K562 (cell line): ENCODE measurements at regions not wholly inside any gene's neighbourhood (a gene's known extent, or its start where the extent isn't known, plus 50 kb on each side); places are given as distances from the start of the nearest gene placed in this dataset.

Source experiments
- ASH1L ChIP-seq: fragments of 450-650 bp; IDR thresholded peaks from 2 replicates; pipeline ENCODE4 v1.6.1; 2018; ENCODE audit warnings: borderline replicate concordance, mild to moderate bottlenecking, low read depth; ENCODE audit not compliant: partially characterized antibody
- FOS ChIP-seq: IDR thresholded peaks from 3 replicates; pipeline ENCODE4 v1.6.1; 2011; ENCODE audit not compliant: insufficient read length; ENCODE audit errors: extremely low read depth
- NR3C1 ChIP-seq: sonication (generic); formaldehyde crosslinking; IDR thresholded peaks from 2 replicates; pipeline ENCODE4 v1.8.1; 2022; ENCODE audit warnings: missing genetic modification reagents
- POLR2AphosphoS2 ChIP-seq: IDR thresholded peaks from 2 replicates; pipeline ENCODE4 v1.6.1; 2012; ENCODE audit warnings: low read length, improper control_type of control experiment
- SMAD4 ChIP-seq: fragments of 250-450 bp; sonication (Bioruptor Pico); conservative IDR thresholded peaks from 2 replicates; pipeline ENCODE4 v1.8.0; 2021; ENCODE audit warnings: inconsistent platforms, mild to moderate bottlenecking, moderate library complexity
- YY1 ChIP-seq, 3 experiments: IDR thresholded peaks; 2 replicates each; pipeline ENCODE4 v1.6.1; 2011; ENCODE audit warnings: low read length in 2 of 3, mild to moderate bottlenecking in 2 of 3, moderate library complexity in 2 of 3, borderline replicate concordance in 1 of 3, control low read depth in 1 of 3, low read depth in 1 of 3; ENCODE audit not compliant: insufficient read depth in 3 of 3, insufficient replicate concordance in 2 of 3, control insufficient read depth in 1 of 3, insufficient read length in 1 of 3; ENCODE audit errors: extremely low read depth in 1 of 3
- ZNF668 ChIP-seq: fragments of 250-450 bp; sonication (Bioruptor Pico); IDR thresholded peaks from 2 replicates; pipeline ENCODE4 v1.8.0; 2022; ENCODE audit warnings: mild to moderate bottlenecking, inconsistent platforms
- TF ChIP-seq, protein P1 (sequence below): sonication (generic); formaldehyde crosslinking; IDR thresholded peaks from 2 replicates; pipeline ENCODE4 v1.8.0; 2023; ENCODE audit warnings: mild to moderate bottlenecking, missing genetic modification reagents
- TF ChIP-seq, protein P2 (sequence below), 3 experiments: IDR thresholded peaks in 2 of 3; conservative IDR thresholded peaks in 1 of 3; 2 replicates each; pipeline ENCODE4 v1.5.1; 2011 to 2012; ENCODE audit warnings: low read length in 3 of 3, mild to moderate bottlenecking in 3 of 3, control low read depth in 2 of 3, improper control_type of control experiment in 1 of 3, inconsistent platforms in 1 of 3, low read depth in 1 of 3, mixed read lengths in 1 of 3, moderate library complexity in 1 of 3; ENCODE audit not compliant: insufficient read depth in 2 of 3
- TF ChIP-seq, protein P3 (sequence below): fragments of 450-650 bp; formaldehyde crosslinking; IDR thresholded peaks from 2 replicates; pipeline ENCODE4 v1.4.0; 2020; ENCODE audit warnings: mild to moderate bottlenecking, mixed read lengths
- TF ChIP-seq, protein P4 (sequence below): fragments of 250-450 bp; sonication (Bioruptor Pico); IDR thresholded peaks from 2 replicates; pipeline ENCODE4 v1.5.0; 2021
- TF ChIP-seq, protein P5 (sequence below): fragments of 150-350 bp; IDR thresholded peaks from 2 replicates; pipeline ENCODE4 v1.6.1; 2014; ENCODE audit warnings: low read depth, mild to moderate bottlenecking, low read length, borderline replicate concordance

DNA sequence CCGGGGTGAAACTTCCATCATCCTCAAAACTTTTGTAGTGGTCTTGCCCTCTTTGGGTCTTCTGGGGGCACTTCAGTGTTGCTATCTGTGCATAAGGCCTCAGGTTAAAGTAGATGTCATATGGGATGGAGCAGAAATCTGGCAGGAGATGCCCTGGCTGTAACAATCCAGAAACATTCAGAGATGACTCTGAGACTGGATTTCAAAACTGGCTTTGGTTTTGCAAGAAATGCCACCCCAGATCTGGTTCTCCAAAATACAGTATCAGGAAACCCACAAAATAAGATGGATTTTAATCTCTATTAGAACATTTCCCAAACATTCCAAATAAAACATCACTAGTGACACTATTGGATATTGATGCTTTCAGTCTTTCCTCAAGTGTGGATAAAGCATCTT is 191.5 kb downstream of the REEP3 start:
- no peak for TF ChIP-seq NR3C1
- no peak for TF ChIP-seq SMAD4
- no peak for TF ChIP-seq ASH1L
- no peak for TF ChIP-seq YY1 (IDR thresholded peaks at IDR 0.05; ENCODE audit: borderline replicate concordance in 1 of 3, control insufficient read depth in 1 of 3, extremely low read depth in 1 of 3, insufficient read depth in 3 of 3, insufficient read length in 1 of 3, insufficient replicate concordance in 2 of 3, low read depth in 1 of 3, low read length in 2 of 3)
- no peak for TF ChIP-seq POLR2AphosphoS2
- TF ChIP-seq, protein P1, sequence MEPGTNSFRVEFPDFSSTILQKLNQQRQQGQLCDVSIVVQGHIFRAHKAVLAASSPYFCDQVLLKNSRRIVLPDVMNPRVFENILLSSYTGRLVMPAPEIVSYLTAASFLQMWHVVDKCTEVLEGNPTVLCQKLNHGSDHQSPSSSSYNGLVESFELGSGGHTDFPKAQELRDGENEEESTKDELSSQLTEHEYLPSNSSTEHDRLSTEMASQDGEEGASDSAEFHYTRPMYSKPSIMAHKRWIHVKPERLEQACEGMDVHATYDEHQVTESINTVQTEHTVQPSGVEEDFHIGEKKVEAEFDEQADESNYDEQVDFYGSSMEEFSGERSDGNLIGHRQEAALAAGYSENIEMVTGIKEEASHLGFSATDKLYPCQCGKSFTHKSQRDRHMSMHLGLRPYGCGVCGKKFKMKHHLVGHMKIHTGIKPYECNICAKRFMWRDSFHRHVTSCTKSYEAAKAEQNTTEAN (CRISPR knock-in tag), result no peak
- TF ChIP-seq ZNF668, result no peak
- TF ChIP-seq, protein P2, sequence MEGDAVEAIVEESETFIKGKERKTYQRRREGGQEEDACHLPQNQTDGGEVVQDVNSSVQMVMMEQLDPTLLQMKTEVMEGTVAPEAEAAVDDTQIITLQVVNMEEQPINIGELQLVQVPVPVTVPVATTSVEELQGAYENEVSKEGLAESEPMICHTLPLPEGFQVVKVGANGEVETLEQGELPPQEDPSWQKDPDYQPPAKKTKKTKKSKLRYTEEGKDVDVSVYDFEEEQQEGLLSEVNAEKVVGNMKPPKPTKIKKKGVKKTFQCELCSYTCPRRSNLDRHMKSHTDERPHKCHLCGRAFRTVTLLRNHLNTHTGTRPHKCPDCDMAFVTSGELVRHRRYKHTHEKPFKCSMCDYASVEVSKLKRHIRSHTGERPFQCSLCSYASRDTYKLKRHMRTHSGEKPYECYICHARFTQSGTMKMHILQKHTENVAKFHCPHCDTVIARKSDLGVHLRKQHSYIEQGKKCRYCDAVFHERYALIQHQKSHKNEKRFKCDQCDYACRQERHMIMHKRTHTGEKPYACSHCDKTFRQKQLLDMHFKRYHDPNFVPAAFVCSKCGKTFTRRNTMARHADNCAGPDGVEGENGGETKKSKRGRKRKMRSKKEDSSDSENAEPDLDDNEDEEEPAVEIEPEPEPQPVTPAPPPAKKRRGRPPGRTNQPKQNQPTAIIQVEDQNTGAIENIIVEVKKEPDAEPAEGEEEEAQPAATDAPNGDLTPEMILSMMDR (IDR thresholded peaks at IDR 0.05 in 2 of 3, conservative IDR thresholded peaks at IDR 0.05 in 1 of 3; ENCODE audit: insufficient read depth in 2 of 3, low read depth in 1 of 3, low read length in 3 of 3), result no peak
- no peak for TF ChIP-seq FOS
- TF ChIP-seq, protein P3, sequence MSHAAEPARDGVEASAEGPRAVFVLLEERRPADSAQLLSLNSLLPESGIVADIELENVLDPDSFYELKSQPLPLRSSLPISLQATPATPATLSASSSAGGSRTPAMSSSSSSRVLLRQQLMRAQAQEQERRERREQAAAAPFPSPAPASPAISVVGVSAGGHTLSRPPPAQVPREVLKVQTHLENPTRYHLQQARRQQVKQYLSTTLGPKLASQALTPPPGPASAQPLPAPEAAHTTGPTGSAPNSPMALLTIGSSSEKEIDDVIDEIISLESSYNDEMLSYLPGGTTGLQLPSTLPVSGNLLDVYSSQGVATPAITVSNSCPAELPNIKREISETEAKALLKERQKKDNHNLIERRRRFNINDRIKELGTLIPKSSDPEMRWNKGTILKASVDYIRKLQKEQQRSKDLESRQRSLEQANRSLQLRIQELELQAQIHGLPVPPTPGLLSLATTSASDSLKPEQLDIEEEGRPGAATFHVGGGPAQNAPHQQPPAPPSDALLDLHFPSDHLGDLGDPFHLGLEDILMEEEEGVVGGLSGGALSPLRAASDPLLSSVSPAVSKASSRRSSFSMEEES (CRISPR knock-in tag), result no peak
- TF ChIP-seq, protein P4, sequence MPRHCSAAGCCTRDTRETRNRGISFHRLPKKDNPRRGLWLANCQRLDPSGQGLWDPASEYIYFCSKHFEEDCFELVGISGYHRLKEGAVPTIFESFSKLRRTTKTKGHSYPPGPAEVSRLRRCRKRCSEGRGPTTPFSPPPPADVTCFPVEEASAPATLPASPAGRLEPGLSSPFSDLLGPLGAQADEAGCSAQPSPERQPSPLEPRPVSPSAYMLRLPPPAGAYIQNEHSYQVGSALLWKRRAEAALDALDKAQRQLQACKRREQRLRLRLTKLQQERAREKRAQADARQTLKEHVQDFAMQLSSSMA (CRISPR knock-in tag), result no peak
- TF ChIP-seq, protein P5, sequence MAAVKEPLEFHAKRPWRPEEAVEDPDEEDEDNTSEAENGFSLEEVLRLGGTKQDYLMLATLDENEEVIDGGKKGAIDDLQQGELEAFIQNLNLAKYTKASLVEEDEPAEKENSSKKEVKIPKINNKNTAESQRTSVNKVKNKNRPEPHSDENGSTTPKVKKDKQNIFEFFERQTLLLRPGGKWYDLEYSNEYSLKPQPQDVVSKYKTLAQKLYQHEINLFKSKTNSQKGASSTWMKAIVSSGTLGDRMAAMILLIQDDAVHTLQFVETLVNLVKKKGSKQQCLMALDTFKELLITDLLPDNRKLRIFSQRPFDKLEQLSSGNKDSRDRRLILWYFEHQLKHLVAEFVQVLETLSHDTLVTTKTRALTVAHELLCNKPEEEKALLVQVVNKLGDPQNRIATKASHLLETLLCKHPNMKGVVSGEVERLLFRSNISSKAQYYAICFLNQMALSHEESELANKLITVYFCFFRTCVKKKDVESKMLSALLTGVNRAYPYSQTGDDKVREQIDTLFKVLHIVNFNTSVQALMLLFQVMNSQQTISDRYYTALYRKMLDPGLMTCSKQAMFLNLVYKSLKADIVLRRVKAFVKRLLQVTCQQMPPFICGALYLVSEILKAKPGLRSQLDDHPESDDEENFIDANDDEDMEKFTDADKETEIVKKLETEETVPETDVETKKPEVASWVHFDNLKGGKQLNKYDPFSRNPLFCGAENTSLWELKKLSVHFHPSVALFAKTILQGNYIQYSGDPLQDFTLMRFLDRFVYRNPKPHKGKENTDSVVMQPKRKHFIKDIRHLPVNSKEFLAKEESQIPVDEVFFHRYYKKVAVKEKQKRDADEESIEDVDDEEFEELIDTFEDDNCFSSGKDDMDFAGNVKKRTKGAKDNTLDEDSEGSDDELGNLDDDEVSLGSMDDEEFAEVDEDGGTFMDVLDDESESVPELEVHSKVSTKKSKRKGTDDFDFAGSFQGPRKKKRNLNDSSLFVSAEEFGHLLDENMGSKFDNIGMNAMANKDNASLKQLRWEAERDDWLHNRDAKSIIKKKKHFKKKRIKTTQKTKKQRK, result no peak
